OCI-LY7 (cell line): ENCODE measurements at regions not wholly inside any gene's neighbourhood (a gene's known extent, or its start where the extent isn't known, plus 50 kb on each side); places are given as distances from the start of the nearest gene placed in this dataset.

Experiments used
- CTCF ChIP-seq: fragments of 200-600 bp; sonication (generic); conservative IDR thresholded peaks from 2 replicates; pipeline ENCODE4 v1.5.1; 2014; ENCODE audit warnings: mild to moderate bottlenecking, antibody characterized with exemption, low read length, moderate library complexity, mixed read lengths
- EZH2phosphoT487 ChIP-seq: fragments of 200-600 bp; sonication (generic); IDR thresholded peaks from 2 replicates; pipeline ENCODE4 v1.6.1; 2018; ENCODE audit warnings: low read depth, borderline replicate concordance, mild to moderate bottlenecking, mixed run types, antibody characterized with exemption, low read length, moderate library complexity, mixed read lengths

GRCh38 chr7:131074043-131074442, 253.6 kb upstream of the MKLN1 start:
- TF ChIP-seq CTCF = no peak
- TF ChIP-seq EZH2phosphoT487 = no peak
